Fibroblast of mammary gland (primary cell): ENCODE measurements at regions not wholly inside any gene's neighbourhood (a gene's known extent, or its start where the extent isn't known, plus 50 kb on each side); places are given as distances from the start of the nearest gene placed in this dataset.
A peak's percentile ranks its signal among the peaks of the same experiment; 100 is the strongest.

Experiments
- DNase-seq: peaks from one replicate; pipeline ENCODE4 v3.0.0-alpha.2; 2010; ENCODE audit warnings: low read depth
- H3K4me3 ChIP-seq: 2 replicates; pipeline ENCODE4 v1.5.1; 2011; ENCODE audit warnings: low read depth, mild to moderate bottlenecking, low read length, moderate library complexity; ENCODE audit not compliant: control insufficient read depth
- TF ChIP-seq, protein P1 (sequence below): conservative IDR thresholded peaks from 2 replicates; pipeline ENCODE4 v1.5.1; 2011; ENCODE audit warnings: low read depth, low read length, inconsistent platforms; ENCODE audit not compliant: control insufficient read depth, insufficient read depth

DNA sequence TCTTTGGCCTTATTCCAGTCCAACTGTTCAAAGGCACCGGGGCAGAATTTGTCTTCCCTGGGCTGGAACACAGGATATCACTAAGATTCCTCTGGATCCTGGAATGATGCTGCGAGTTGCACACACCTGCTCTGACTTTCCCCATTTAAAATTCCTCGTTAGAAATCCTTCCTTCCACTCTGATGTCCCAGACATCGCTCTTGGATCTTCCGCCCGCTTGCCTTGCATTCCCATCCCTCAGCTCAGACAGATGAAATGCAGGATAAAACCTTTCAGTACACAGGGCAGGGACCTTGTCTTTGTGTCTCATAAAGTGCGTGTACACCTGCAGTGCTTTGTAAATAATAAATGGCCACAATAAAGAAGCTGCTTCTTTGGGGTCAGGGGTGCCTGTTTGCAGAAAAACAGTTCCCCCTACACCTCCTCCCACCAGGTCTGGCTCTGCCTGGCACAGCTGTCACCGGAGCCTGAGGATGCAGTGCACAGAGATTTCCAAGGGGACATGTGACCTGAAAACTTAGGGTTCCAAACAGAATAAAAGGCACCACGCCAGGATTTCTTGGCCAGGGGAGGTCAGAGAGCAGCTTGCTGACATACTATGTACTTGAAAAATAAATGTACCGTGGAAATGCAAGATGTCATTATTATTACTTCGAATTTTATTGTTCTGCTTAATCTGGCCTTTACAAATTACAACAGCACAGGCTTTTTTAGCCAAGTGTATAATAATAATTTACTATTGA, 62.9 kb upstream of the SYT6 start:
- no peak overlapping the region for H3K4me3 ChIP-seq
- TF ChIP-seq, protein P1, sequence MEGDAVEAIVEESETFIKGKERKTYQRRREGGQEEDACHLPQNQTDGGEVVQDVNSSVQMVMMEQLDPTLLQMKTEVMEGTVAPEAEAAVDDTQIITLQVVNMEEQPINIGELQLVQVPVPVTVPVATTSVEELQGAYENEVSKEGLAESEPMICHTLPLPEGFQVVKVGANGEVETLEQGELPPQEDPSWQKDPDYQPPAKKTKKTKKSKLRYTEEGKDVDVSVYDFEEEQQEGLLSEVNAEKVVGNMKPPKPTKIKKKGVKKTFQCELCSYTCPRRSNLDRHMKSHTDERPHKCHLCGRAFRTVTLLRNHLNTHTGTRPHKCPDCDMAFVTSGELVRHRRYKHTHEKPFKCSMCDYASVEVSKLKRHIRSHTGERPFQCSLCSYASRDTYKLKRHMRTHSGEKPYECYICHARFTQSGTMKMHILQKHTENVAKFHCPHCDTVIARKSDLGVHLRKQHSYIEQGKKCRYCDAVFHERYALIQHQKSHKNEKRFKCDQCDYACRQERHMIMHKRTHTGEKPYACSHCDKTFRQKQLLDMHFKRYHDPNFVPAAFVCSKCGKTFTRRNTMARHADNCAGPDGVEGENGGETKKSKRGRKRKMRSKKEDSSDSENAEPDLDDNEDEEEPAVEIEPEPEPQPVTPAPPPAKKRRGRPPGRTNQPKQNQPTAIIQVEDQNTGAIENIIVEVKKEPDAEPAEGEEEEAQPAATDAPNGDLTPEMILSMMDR: no peak
- DNase-seq: no peak

DNA sequence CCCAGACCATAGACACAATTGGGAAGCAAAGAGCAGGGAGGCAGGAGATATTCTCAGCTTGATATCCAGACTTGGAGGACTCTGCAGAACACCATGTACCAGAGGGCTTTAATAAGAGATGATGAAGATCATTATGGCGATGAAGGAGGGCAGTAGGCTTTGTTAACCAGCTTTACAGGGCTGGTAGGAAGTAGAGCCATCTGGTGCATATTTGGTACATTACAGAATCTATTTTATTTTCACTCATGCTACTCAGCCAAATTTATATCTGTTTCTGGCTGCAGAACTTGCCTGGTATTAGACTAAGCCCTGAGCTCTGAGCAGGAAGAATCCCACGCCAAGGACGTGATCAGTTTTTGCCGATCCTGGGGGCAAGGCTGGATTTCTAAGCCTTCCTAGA, 61.8 kb upstream of the SYT6 start:
- no peak overlapping the region for H3K4me3 ChIP-seq
- TF ChIP-seq, protein P1: peak; percentile 14
- DNase-seq: peak; percentile 24

DNA sequence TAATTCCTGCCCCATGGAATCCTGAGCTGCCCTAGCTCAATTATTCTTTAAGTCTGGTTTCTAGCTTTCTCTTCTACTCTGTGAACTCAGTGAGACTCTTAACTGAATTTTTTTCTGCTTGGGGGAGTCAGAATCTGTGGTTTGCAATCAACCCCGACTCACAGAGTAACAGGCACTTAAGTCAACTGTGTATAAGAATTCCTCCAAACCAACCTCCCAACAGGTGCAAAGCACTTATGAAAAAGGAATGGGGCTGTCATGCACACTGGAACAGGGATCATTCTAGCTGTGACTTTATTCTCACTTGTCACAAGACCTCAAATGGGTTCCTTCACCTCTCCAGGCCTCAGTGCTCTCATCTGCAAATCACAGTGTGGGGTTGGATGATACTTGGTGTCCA, 60.3 kb upstream of the SYT6 start:
- TF ChIP-seq, protein P1: no peak
- no peak for DNase-seq
- no peak overlapping the region for H3K4me3 ChIP-seq

DNA sequence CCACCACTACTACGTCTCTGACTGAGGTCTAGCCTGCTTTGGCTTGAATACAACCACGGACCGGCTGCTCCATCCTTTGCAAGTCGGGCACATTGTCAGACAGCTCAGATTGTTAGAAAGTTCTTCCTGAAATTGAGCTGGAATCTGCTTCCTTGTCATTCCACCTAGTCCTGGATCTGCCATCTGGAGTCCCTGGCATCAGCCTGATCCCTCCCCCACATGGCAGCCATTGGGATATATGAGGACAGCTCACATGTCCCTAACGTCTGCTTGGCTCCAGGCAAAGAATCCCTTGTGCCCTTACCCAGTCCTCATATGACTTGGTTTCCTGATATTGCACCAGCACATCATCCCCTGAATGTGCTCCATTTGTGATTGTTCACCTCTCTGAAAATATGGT, 56.3 kb upstream of the SYT6 start:
- TF ChIP-seq, protein P1: no peak
- H3K4me3 ChIP-seq: no peak overlapping the region
- DNase-seq: no peak

DNA sequence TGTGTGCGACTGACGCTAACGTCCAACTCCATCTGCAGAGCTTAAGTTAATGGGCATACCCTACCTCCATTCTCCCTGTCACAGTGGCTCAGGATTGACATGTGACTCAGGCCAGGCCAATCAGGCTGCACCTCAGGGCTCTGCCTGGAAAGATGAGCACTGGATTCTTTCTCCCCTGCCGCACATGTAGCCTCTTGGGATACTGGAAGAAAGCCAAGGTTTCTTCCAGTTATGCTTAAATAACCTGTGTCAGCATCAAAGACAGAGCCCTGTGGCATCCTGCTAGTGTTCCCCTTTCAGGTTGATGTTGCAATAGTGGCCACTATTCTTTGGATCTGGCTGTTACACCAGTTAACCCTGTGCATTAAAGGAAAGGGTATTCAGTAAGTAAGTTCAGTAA, 55.0 kb upstream of the SYT6 start:
- TF ChIP-seq, protein P1: no peak
- no peak overlapping the region for H3K4me3 ChIP-seq
- DNase-seq: peak; percentile 3

DNA sequence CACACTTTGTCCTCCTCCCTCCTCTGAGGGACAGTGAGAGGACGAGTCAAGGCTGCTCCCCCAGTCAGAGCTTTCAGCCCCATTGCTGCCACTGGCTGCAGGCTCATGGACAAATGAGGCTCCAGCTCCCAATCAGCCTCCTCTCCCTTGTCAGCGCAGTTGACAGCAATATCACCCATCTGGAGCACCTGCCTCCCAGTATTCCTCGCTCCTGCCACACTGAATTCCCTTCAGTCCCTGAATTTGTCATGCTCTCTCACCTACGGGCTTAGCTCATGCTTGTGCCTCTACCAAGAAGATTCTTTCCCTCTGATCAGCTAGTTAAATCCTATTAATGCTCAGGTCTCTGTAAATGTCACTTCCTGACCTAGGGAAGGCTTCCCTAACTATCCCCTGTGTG, 54.4 kb upstream of the SYT6 start:
- DNase-seq: no peak
- no peak overlapping the region for H3K4me3 ChIP-seq
- TF ChIP-seq, protein P1: no peak

DNA sequence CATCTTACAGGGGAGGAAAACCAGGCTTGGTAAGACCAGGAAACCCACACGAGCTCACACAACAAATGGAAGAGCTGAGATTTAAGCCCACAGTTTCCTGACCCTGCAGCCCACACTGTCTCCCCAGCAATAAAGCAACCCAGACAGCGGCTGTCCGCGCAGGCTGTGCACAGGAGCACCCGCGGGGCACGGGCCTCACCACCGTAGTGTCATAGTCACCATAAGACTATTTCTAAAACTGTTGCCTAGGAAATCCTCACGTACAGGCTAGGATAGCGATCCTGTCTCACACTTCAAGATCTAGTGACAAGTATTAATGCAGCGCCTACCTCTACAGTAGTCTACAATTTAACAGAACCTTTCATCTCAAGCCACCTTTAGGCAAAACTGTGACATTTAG, 54.0 kb upstream of the SYT6 start:
- TF ChIP-seq, protein P1: no peak
- H3K4me3 ChIP-seq: no peak overlapping the region

More for the DNA sequence above, 54.0 kb upstream of the SYT6 start:
- no peak for DNase-seq
